H9 (cell line): ENCODE measurements at regions not wholly inside any gene's neighbourhood (a gene's known extent, or its start where the extent isn't known, plus 50 kb on each side); places are given as distances from the start of the nearest gene placed in this dataset.

ENCODE experiments used
- DNase-seq: peaks from one replicate; pipeline ENCODE4 v3.0.0-alpha.2; 2017
- H2AFZ ChIP-seq: one replicate; pipeline ENCODE4 v1.6.1; 2013; ENCODE audit warnings: mild to moderate bottlenecking, low read length, control low read depth, moderate library complexity
- H2AK5ac ChIP-seq: 2 replicates; pipeline ENCODE4 v1.6.1; 2013; ENCODE audit warnings: low read length, control low read depth, mixed read lengths; ENCODE audit not compliant: insufficient read length
- H2BK120ac ChIP-seq: one replicate; pipeline ENCODE4 v1.6.1; 2013; ENCODE audit warnings: low read depth, mild to moderate bottlenecking, low read length, control low read depth, inconsistent platforms; ENCODE audit not compliant: poor library complexity, severe bottlenecking
- H2BK12ac ChIP-seq: 2 replicates; pipeline ENCODE4 v1.6.1; 2013; ENCODE audit warnings: low read length, control low read depth, mixed read lengths, low read depth; ENCODE audit not compliant: insufficient read length
- H2BK15ac ChIP-seq: 2 replicates; pipeline ENCODE4 v1.6.1; 2013; ENCODE audit warnings: low read depth, low read length, control low read depth
- H2BK20ac ChIP-seq: one replicate; pipeline ENCODE4 v1.6.1; 2013; ENCODE audit warnings: low read depth, mild to moderate bottlenecking, low read length, control low read depth, inconsistent platforms; ENCODE audit not compliant: poor library complexity, severe bottlenecking
- H2BK5ac ChIP-seq: 2 replicates; pipeline ENCODE4 v1.6.1; 2013; ENCODE audit warnings: low read length, control low read depth, mixed read lengths; ENCODE audit not compliant: insufficient read length
- H3K14ac ChIP-seq: 2 replicates; pipeline ENCODE4 v1.6.1; 2013; ENCODE audit warnings: low read length, control low read depth; ENCODE audit not compliant: insufficient read depth
- H3K18ac ChIP-seq: 2 replicates; pipeline ENCODE4 v1.6.1; 2013; ENCODE audit warnings: low read depth, mild to moderate bottlenecking, mixed read lengths, low read length, control low read depth; ENCODE audit not compliant: insufficient read length
- H3K23ac ChIP-seq: 2 replicates; pipeline ENCODE4 v1.6.1; 2013; ENCODE audit warnings: low read length, control low read depth, mixed read lengths, low read depth; ENCODE audit not compliant: insufficient read length
- H3K23me2 ChIP-seq: 2 replicates; pipeline ENCODE4 v1.6.1; 2013; ENCODE audit warnings: low read depth, mild to moderate bottlenecking, mixed read lengths, low read length, control low read depth; ENCODE audit not compliant: insufficient read length, poor library complexity, severe bottlenecking
- H3K27ac ChIP-seq: 2 replicates; pipeline ENCODE4 v1.5.1; 2013; ENCODE audit warnings: low read length, control low read depth, mixed read lengths, low read depth; ENCODE audit not compliant: insufficient read length
- H3K27me3 ChIP-seq: 2 replicates; pipeline ENCODE4 v1.6.1; 2013; ENCODE audit warnings: low read length, control low read depth, inconsistent platforms; ENCODE audit not compliant: insufficient read depth
- H3K4ac ChIP-seq: 2 replicates; pipeline ENCODE4 v1.6.1; 2013; ENCODE audit warnings: low read depth, mild to moderate bottlenecking, control low read depth, inconsistent platforms, low read length, moderate library complexity
- H3K4me1 ChIP-seq: 2 replicates; pipeline ENCODE4 v1.6.1; 2013; ENCODE audit warnings: low read length, control low read depth, inconsistent platforms; ENCODE audit not compliant: insufficient read depth
- H3K4me2 ChIP-seq: 2 replicates; pipeline ENCODE4 v1.6.1; 2013; ENCODE audit warnings: low read length, control low read depth, mixed read lengths; ENCODE audit not compliant: insufficient read length, insufficient read depth
- H3K56ac ChIP-seq: 2 replicates; pipeline ENCODE4 v1.6.1; 2013; ENCODE audit warnings: low read depth, mild to moderate bottlenecking, mixed read lengths, low read length, control low read depth; ENCODE audit not compliant: insufficient read length
- H3K79me1 ChIP-seq: 2 replicates; pipeline ENCODE4 v1.6.1; 2013; ENCODE audit warnings: low read depth, mild to moderate bottlenecking, moderate library complexity, low read length, control low read depth, inconsistent platforms; ENCODE audit not compliant: insufficient read depth, poor library complexity, severe bottlenecking
- H3K79me2 ChIP-seq: 2 replicates; pipeline ENCODE4 v1.6.1; 2013; ENCODE audit warnings: low read length, control low read depth, inconsistent platforms; ENCODE audit not compliant: insufficient read depth
- H3K9ac ChIP-seq: 2 replicates; pipeline ENCODE4 v1.6.1; 2013; ENCODE audit warnings: low read length, control low read depth, mixed read lengths; ENCODE audit not compliant: insufficient read length; ENCODE audit errors: extremely low read depth
- H3K9me3 ChIP-seq: one replicate; pipeline ENCODE4 v1.6.1; 2013; ENCODE audit warnings: low read depth, low read length, inconsistent platforms; ENCODE audit not compliant: control insufficient read depth
- H3T11ph ChIP-seq: one replicate; pipeline ENCODE4 v1.6.1; 2013; ENCODE audit warnings: mild to moderate bottlenecking, low read length, control low read depth, inconsistent platforms
- H4K20me1 ChIP-seq: one replicate; pipeline ENCODE4 v1.6.1; 2013; ENCODE audit not compliant: control insufficient read depth, insufficient read length, insufficient read depth
- H4K5ac ChIP-seq: 2 replicates; pipeline ENCODE4 v1.6.1; 2013; ENCODE audit warnings: low read depth, mild to moderate bottlenecking, mixed read lengths, low read length, control low read depth; ENCODE audit not compliant: insufficient read length
- H4K8ac ChIP-seq: replicated peaks from 2 replicates; pipeline ENCODE4 v1.6.1; 2013; ENCODE audit warnings: low read length, control low read depth, mixed read lengths, low read depth; ENCODE audit not compliant: insufficient read length
- H4K91ac ChIP-seq: 2 replicates; pipeline ENCODE4 v1.6.1; 2013; ENCODE audit warnings: low read depth, mild to moderate bottlenecking, moderate library complexity, mixed read lengths, low read length, control low read depth; ENCODE audit not compliant: insufficient read length
- H3K27ac Mint-ChIP-seq, 3 experiments: 2 replicates in 2 of 3; 3 replicates in 1 of 3; pipeline ENCODE4 v1.8.0; 2020 to 2021; ENCODE audit warnings: mixed read lengths in 3 of 3, mild to moderate bottlenecking in 1 of 3, moderate library complexity in 1 of 3
- H3K27me3 Mint-ChIP-seq: 2 replicates; pipeline ENCODE4 v1.8.0; 2021; ENCODE audit warnings: low read depth, mild to moderate bottlenecking, moderate library complexity, mixed read lengths
- H3K36me3 Mint-ChIP-seq, 3 experiments: 2 replicates in 2 of 3; 3 replicates in 1 of 3; pipeline ENCODE4 v1.8.0; 2020 to 2021; ENCODE audit warnings: low read depth in 3 of 3, mixed read lengths in 3 of 3; ENCODE audit not compliant: insufficient read depth in 1 of 3
- H3K4me1 Mint-ChIP-seq, 2 experiments: 2 replicates each; pipeline ENCODE4 v1.8.0; 2020; ENCODE audit warnings: mixed read lengths in 2 of 2
- H3K4me3 Mint-ChIP-seq, 2 experiments: 2 replicates in 1 of 2; 3 replicates in 1 of 2; pipeline ENCODE4 v1.8.0; 2020 to 2021; ENCODE audit warnings: mild to moderate bottlenecking in 2 of 2, mixed read lengths in 2 of 2, moderate library complexity in 1 of 2
- H3K9me3 Mint-ChIP-seq, 2 experiments: 2 replicates in 1 of 2; 3 replicates in 1 of 2; pipeline ENCODE4 v1.8.0; 2020; ENCODE audit warnings: mild to moderate bottlenecking in 2 of 2, mixed read lengths in 2 of 2, moderate library complexity in 1 of 2
- TF ChIP-seq, protein P1 (sequence below): fragments of 200-600 bp; sonication (generic); conservative IDR thresholded peaks from 3 replicates; pipeline ENCODE4 v1.8.0; 2021; ENCODE audit warnings: antibody characterized with exemption, mild to moderate bottlenecking

DNA sequence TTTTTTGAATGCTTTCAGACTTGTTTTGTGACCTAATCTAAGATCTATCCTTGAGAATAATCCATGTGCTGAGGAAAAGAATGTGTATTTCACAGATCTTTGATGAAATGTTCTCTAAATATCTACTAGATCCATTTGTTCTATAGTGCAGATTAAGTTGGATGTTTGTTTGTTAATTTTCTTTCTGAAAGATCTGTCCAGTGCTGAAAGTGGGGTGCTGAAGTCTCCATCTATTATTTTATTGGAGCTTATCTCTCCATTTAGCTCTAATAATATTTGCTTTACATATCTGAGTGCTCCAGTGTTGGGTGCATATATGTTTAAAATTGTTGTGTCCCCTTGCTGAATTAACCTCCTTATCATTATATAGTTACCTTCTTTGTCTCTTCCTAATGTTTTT lies 303.6 kb downstream of the HTR1B start:
- Mint-ChIP-seq H3K36me3 (no peaks in the 10 kb centered on the region), H3K9me3 (peaks cover 0 to 4% of the 10 kb centered on the region in 2 experiments; a peak in 3 of 5 replicates), H3K4me1 (no peaks in the 10 kb centered on the region), H3K27me3 (no peaks in the 10 kb centered on the region), H3K27ac (no peak overlapping the region), H3K4me3 (no peak overlapping the region)
- no peak overlapping the region for H2BK15ac ChIP-seq
- no peak overlapping the region for H4K5ac ChIP-seq
- TF ChIP-seq, protein P1, sequence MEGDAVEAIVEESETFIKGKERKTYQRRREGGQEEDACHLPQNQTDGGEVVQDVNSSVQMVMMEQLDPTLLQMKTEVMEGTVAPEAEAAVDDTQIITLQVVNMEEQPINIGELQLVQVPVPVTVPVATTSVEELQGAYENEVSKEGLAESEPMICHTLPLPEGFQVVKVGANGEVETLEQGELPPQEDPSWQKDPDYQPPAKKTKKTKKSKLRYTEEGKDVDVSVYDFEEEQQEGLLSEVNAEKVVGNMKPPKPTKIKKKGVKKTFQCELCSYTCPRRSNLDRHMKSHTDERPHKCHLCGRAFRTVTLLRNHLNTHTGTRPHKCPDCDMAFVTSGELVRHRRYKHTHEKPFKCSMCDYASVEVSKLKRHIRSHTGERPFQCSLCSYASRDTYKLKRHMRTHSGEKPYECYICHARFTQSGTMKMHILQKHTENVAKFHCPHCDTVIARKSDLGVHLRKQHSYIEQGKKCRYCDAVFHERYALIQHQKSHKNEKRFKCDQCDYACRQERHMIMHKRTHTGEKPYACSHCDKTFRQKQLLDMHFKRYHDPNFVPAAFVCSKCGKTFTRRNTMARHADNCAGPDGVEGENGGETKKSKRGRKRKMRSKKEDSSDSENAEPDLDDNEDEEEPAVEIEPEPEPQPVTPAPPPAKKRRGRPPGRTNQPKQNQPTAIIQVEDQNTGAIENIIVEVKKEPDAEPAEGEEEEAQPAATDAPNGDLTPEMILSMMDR = no peak
- no peak overlapping the region for H2BK120ac ChIP-seq
- no peak overlapping the region for H3K4ac ChIP-seq
- H3K4me2 ChIP-seq = no peak overlapping the region
- no peak overlapping the region for H4K8ac ChIP-seq
- no peaks in the 10 kb centered on the region for H3K79me1 ChIP-seq
- no peaks in the 10 kb centered on the region for H3K23me2 ChIP-seq
- H3K79me2 ChIP-seq = no peaks in the 10 kb centered on the region
- no peak overlapping the region for H2BK5ac ChIP-seq
- no peak overlapping the region for H2BK20ac ChIP-seq
- no peaks in the 10 kb centered on the region for H3K9me3 ChIP-seq
- no peak for DNase-seq
- H3K56ac ChIP-seq = no peak overlapping the region
- H3K23ac ChIP-seq = no peak overlapping the region
- no peak overlapping the region for H3K18ac ChIP-seq
- no peaks in the 10 kb centered on the region for H3K27me3 ChIP-seq
- no peaks in the 10 kb centered on the region for H4K20me1 ChIP-seq
- H2AFZ ChIP-seq = no peak overlapping the region
- no peaks in the 10 kb centered on the region for H3K4me1 ChIP-seq
- H2AK5ac ChIP-seq = no peak overlapping the region
- H3K9ac ChIP-seq = no peak overlapping the region
- H3T11ph ChIP-seq = no peak overlapping the region
- no peak overlapping the region for H3K27ac ChIP-seq
- no peak overlapping the region for H3K14ac ChIP-seq
- no peak overlapping the region for H4K91ac ChIP-seq
- H2BK12ac ChIP-seq = no peak overlapping the region
